ENCODE measurements at regions not wholly inside any gene's neighbourhood (a gene's known extent, or its start where the extent isn't known, plus 50 kb on each side); places are given as distances from the start of the nearest gene placed in this dataset.

GRCh38 chr3:16715281-16715680 is 110.1 kb upstream of the DAZL start:
- Mint-ChIP-seq H3K9me3 (peaks cover 5% of the 10 kb centered on the region), H3K27ac (no peak overlapping the region), H3K4me3 (no peak overlapping the region), H3K36me3 (ENCODE audit: low read depth) (no peaks in the 10 kb centered on the region), H3K27me3 (ENCODE audit: insufficient read depth) (no peaks in the 10 kb centered on the region), H3K4me1 (no peaks in the 10 kb centered on the region)
- Histone ChIP-seq H3K27ac (ENCODE audit: low read depth, low read length) (no peak overlapping the region), H3K4me3 (ENCODE audit: low read length) (no peak overlapping the region), H3K27me3 (ENCODE audit: control insufficient read depth, insufficient read depth, low read length, poor library complexity, severe bottlenecking) (no peaks in the 10 kb centered on the region), H3K9ac (ENCODE audit: extremely low read depth, low read length, poor library complexity, severe bottlenecking) (no peak overlapping the region), H3K36me3 (ENCODE audit: control insufficient read depth, insufficient read depth, low read length) (no peaks in the 10 kb centered on the region), H3K4me1 (ENCODE audit: control insufficient read depth, insufficient read depth, low read length) (no peaks in the 10 kb centered on the region), H3K9me3 (ENCODE audit: control insufficient read depth, low read length) (peaks cover 9% of the 10 kb centered on the region)
- no peak for TF ChIP-seq CTCF (conservative IDR thresholded peaks at IDR 0.05)
- WGBS, 2 experiments (ENCODE audit: insufficient coverage in 1 of 2, insufficient read length in 1 of 2) = 93% methylated on average over 4 of the region's 4 CpGs
- no peak for DNase-seq

- TF ChIP-seq CTCF (conservative IDR thresholded peaks at IDR 0.05) = no peak
- H3K27ac ChIP-seq (ENCODE audit: low read depth, low read length) = no peak overlapping the region
- H3K4me3 ChIP-seq (ENCODE audit: low read length) = no peak overlapping the region
- H3K27me3 Mint-ChIP-seq (ENCODE audit: insufficient read depth) = no peaks in the 10 kb centered on the region
- no peaks in the 10 kb centered on the region for H3K36me3 Mint-ChIP-seq (ENCODE audit: low read depth)
- no peak overlapping the region for H3K27ac Mint-ChIP-seq
- WGBS, 2 experiments (ENCODE audit: insufficient coverage in 1 of 2, insufficient read length in 1 of 2) = 93% methylated on average over 3 of the region's 3 CpGs; no CpG with 5 or more reads in 1 of the 2 experiments
- H3K27me3 ChIP-seq (ENCODE audit: control insufficient read depth, insufficient read depth, low read length, poor library complexity, severe bottlenecking) = no peaks in the 10 kb centered on the region
- no peaks in the 10 kb centered on the region for H3K9me3 Mint-ChIP-seq
- H3K9me3 ChIP-seq (ENCODE audit: control insufficient read depth, low read length) = no peaks in the 10 kb centered on the region
- no peak overlapping the region for H3K4me3 Mint-ChIP-seq
- no peak for DNase-seq
- H3K36me3 ChIP-seq (ENCODE audit: control insufficient read depth, insufficient read depth, low read length) = no peaks in the 10 kb centered on the region
- H3K9ac ChIP-seq (ENCODE audit: extremely low read depth, low read length, poor library complexity, severe bottlenecking) = no peak overlapping the region
- peaks cover 6% of the 10 kb centered on the region for H3K4me1 Mint-ChIP-seq
- H3K4me1 ChIP-seq (ENCODE audit: control insufficient read depth, insufficient read depth, low read length) = no peaks in the 10 kb centered on the region
Observed at GRCh38 chr3:16719426-16719825, 114.2 kb upstream of the DAZL start.

GRCh38 chr3:16720367-16720940 is 115.2 kb upstream of the DAZL start:
- no peak for TF ChIP-seq CTCF (conservative IDR thresholded peaks at IDR 0.05)
- H3K9ac ChIP-seq (ENCODE audit: extremely low read depth, low read length, poor library complexity, severe bottlenecking) = no peak overlapping the region
- H3K27me3 ChIP-seq (ENCODE audit: control insufficient read depth, insufficient read depth, low read length, poor library complexity, severe bottlenecking) = no peaks in the 10 kb centered on the region
- H3K36me3 ChIP-seq (ENCODE audit: control insufficient read depth, insufficient read depth, low read length) = no peaks in the 10 kb centered on the region
- H3K9me3 ChIP-seq (ENCODE audit: control insufficient read depth, low read length) = no peaks in the 10 kb centered on the region
- no peak overlapping the region for H3K27ac ChIP-seq (ENCODE audit: low read depth, low read length)
- Mint-ChIP-seq H3K9me3 (no peaks in the 10 kb centered on the region), H3K4me3 (no peak overlapping the region), H3K27me3 (ENCODE audit: insufficient read depth) (no peaks in the 10 kb centered on the region), H3K4me1 (peaks cover 9% of the 10 kb centered on the region), H3K36me3 (ENCODE audit: low read depth) (no peaks in the 10 kb centered on the region), H3K27ac (no peak overlapping the region)
- no peak for DNase-seq
- no peak overlapping the region for H3K4me3 ChIP-seq (ENCODE audit: low read length)
- no peaks in the 10 kb centered on the region for H3K4me1 ChIP-seq (ENCODE audit: control insufficient read depth, insufficient read depth, low read length)
- WGBS, 2 experiments (ENCODE audit: insufficient coverage in 1 of 2, insufficient read length in 1 of 2) = 79 to 90% methylated on average over 2 of the region's 3 CpGs
